GM23248 (cell line): ENCODE measurements at regions not wholly inside any gene's neighbourhood (a gene's known extent, or its start where the extent isn't known, plus 50 kb on each side); places are given as distances from the start of the nearest gene placed in this dataset.

Source experiments
- DNase-seq: peaks from one replicate; pipeline ENCODE4 v3.0.0-alpha.2; 2015
- H2AFZ ChIP-seq: fragments of 200-600 bp; sonication (generic); 2 replicates; pipeline ENCODE4 v1.6.1; 2016; ENCODE audit warnings: antibody characterized with exemption
- H3F3A ChIP-seq: fragments of 200-600 bp; sonication (generic); 2 replicates; pipeline ENCODE4 v1.6.1; 2016; ENCODE audit warnings: mild to moderate bottlenecking, antibody characterized with exemption, mixed run types; ENCODE audit not compliant: insufficient read depth
- H3K27ac ChIP-seq: fragments of 200-600 bp; sonication (generic); 2 replicates; pipeline ENCODE4 v1.5.1; 2016; ENCODE audit warnings: mild to moderate bottlenecking
- H3K27me3 ChIP-seq: fragments of 200-600 bp; sonication (generic); replicated peaks from 2 replicates; pipeline ENCODE4 v1.6.1; 2016; ENCODE audit warnings: mild to moderate bottlenecking; ENCODE audit not compliant: insufficient read depth
- H3K36me3 ChIP-seq: fragments of 200-600 bp; sonication (generic); 2 replicates; pipeline ENCODE4 v1.6.1; 2016; ENCODE audit warnings: low read depth, mild to moderate bottlenecking
- H3K4me1 ChIP-seq: fragments of 200-600 bp; sonication (generic); 2 replicates; pipeline ENCODE4 v1.6.1; 2016; ENCODE audit warnings: mild to moderate bottlenecking; ENCODE audit not compliant: insufficient read depth
- H3K4me2 ChIP-seq: fragments of 200-600 bp; sonication (generic); one replicate; pipeline ENCODE4 v1.6.1; 2016; ENCODE audit warnings: mild to moderate bottlenecking; ENCODE audit not compliant: unreplicated experiment
- H3K4me3 ChIP-seq: fragments of 200-600 bp; sonication (generic); 2 replicates; pipeline ENCODE4 v1.5.1; 2016; ENCODE audit warnings: mild to moderate bottlenecking
- H3K79me2 ChIP-seq: fragments of 200-600 bp; sonication (generic); 2 replicates; pipeline ENCODE4 v1.6.1; 2016; ENCODE audit warnings: mild to moderate bottlenecking; ENCODE audit not compliant: insufficient read depth
- H3K9ac ChIP-seq: fragments of 200-600 bp; sonication (generic); 2 replicates; pipeline ENCODE4 v1.6.1; 2016; ENCODE audit warnings: mild to moderate bottlenecking
- H3K9me2 ChIP-seq: fragments of 200-600 bp; sonication (generic); 2 replicates; pipeline ENCODE4 v1.6.1; 2016; ENCODE audit warnings: mixed run types, mild to moderate bottlenecking, moderate library complexity; ENCODE audit not compliant: insufficient read depth
- H3K9me3 ChIP-seq: fragments of 200-600 bp; sonication (generic); one replicate; pipeline ENCODE4 v1.6.1; 2017; ENCODE audit warnings: low read depth
- H4K20me1 ChIP-seq: fragments of 200-600 bp; sonication (generic); 2 replicates; pipeline ENCODE4 v1.6.0; 2016; ENCODE audit not compliant: insufficient read depth
- EZH2 ChIP-seq: fragments of 200-600 bp; sonication (generic); IDR thresholded peaks from 2 replicates; pipeline ENCODE4 v1.6.1; 2018; ENCODE audit warnings: antibody characterized with exemption, mild to moderate bottlenecking; ENCODE audit not compliant: insufficient read depth, poor library complexity, severe bottlenecking
- EZH2phosphoT487 ChIP-seq: fragments of 200-600 bp; sonication (generic); IDR thresholded peaks from 2 replicates; pipeline ENCODE4 v1.6.1; 2018; ENCODE audit warnings: antibody characterized with exemption, moderate library complexity, mild to moderate bottlenecking, low read depth; ENCODE audit not compliant: insufficient read depth
- WGBS, 2 experiments: methylation state at CpG; one replicate each; pipeline ENCODE4 v1.1.6; 2015 to 2017; ENCODE audit warnings: low lambda C conversion rate in 2 of 2, low coverage in 1 of 2; ENCODE audit errors: missing lambda C conversion rate in 2 of 2; 5-methylcytosine and 5-hydroxymethylcytosine counted together
- in situ Hi-C: fragments of 300-500 bp; cut with MboI; formaldehyde crosslinking; loops from 2 replicates; pipeline ENCODE4 v1.15.0; 2020

DNA sequence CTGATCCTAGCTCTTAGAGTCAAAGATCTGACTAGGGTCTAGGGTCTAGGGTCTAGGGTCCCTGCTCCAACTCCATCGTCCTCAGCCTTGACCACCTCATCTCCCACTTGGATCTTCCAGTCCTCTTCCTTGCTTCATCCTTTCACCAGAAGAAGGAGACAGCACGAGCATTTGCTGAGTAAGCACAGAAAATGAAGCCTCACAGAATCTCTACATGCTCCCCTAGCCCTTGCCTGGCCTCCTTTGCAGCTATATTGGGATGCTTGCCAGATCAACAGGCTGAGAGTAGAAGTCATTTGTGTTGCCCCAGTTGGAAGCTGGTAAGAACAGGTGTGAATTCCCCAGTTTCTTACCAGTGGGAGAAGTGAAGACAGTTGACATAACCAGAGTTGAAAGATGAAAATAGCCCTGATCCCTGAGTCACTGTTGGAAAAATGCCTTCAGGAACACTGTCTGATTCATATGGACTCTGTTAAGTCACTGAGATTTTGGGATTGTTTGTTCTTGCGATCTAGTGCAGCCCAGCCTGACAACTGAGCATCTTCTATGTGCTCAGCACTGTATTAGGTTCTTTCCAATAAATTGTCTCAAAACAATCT is 552.5 kb downstream of the INSC start:
- H3K4me2 ChIP-seq = no peak overlapping the region
- no peak overlapping the region for H3K4me3 ChIP-seq
- no peaks in the 10 kb centered on the region for H3F3A ChIP-seq
- TF ChIP-seq EZH2phosphoT487 (no peak), EZH2 (no peak)
- H3K9ac ChIP-seq = no peak overlapping the region
- no peaks in the 10 kb centered on the region for H4K20me1 ChIP-seq
- DNase-seq = no peak
- H3K79me2 ChIP-seq = no peaks in the 10 kb centered on the region
- no peak overlapping the region for H3K27ac ChIP-seq
- no peaks in the 10 kb centered on the region for H3K9me2 ChIP-seq
- H2AFZ ChIP-seq = no peak overlapping the region
- H3K9me3 ChIP-seq = no peaks in the 10 kb centered on the region
- no peaks in the 10 kb centered on the region for H3K4me1 ChIP-seq
- H3K36me3 ChIP-seq = no peaks in the 10 kb centered on the region
- H3K27me3 ChIP-seq = peaks cover 6% of the 10 kb centered on the region; the same call in 1 of the 2 replicates
- WGBS, 2 experiments = 9 to 16% methylated on average over 3 of the region's 3 CpGs
- in situ Hi-C loops = no loop called here

DNA sequence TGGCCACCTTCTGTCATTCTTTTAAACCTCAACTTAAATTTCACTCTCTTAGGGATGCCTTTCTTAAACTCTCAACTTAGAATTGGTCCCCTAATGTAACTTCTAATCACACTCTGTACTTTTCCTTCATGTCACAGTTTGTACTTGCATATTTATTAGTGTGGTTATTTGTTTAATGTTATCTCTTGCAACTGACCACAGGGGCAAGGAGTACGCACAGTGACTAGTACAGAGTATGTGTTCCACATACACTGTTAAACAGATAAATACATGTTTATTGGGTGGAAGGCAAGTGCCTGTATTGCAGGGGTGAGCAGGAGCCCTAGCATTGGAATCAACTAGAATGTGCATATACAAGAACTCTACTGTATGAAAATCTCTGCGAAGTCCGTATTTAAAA is 554.0 kb downstream of the INSC start:
- H3K4me3 ChIP-seq = no peak overlapping the region
- H3K27ac ChIP-seq = no peak overlapping the region
- H4K20me1 ChIP-seq = no peaks in the 10 kb centered on the region
- no peaks in the 10 kb centered on the region for H3K36me3 ChIP-seq
- no peaks in the 10 kb centered on the region for H3K9me2 ChIP-seq
- H3K4me2 ChIP-seq = no peak overlapping the region
- DNase-seq = no peak
- in situ Hi-C loops = no loop called here
- H2AFZ ChIP-seq = no peak overlapping the region
- H3F3A ChIP-seq = no peaks in the 10 kb centered on the region
- TF ChIP-seq EZH2phosphoT487 = no peak
- no peak for TF ChIP-seq EZH2
- no peaks in the 10 kb centered on the region for H3K4me1 ChIP-seq
- no peaks in the 10 kb centered on the region for H3K27me3 ChIP-seq
- H3K9me3 ChIP-seq = no peaks in the 10 kb centered on the region
- 76 to 88% methylated on average over 3 of the region's 3 CpGs for WGBS, 2 experiments
- H3K79me2 ChIP-seq = no peaks in the 10 kb centered on the region
- no peak overlapping the region for H3K9ac ChIP-seq

GRCh38 chr11:15670520-15671070 is 555.9 kb downstream of the INSC start:
- H3K9ac ChIP-seq = no peak overlapping the region
- H3F3A ChIP-seq = no peaks in the 10 kb centered on the region
- no peak overlapping the region for H2AFZ ChIP-seq
- H3K27ac ChIP-seq = no peak overlapping the region
- no peaks in the 10 kb centered on the region for H4K20me1 ChIP-seq
- H3K36me3 ChIP-seq = no peaks in the 10 kb centered on the region
- WGBS, 2 experiments = 46 to 48% methylated on average over 12 of the region's 12 CpGs
- no peaks in the 10 kb centered on the region for H3K4me1 ChIP-seq
- no peaks in the 10 kb centered on the region for H3K9me3 ChIP-seq
- H3K4me3 ChIP-seq = no peak overlapping the region
- no peak for TF ChIP-seq EZH2phosphoT487
- TF ChIP-seq EZH2 = no peak
- in situ Hi-C loops = no loop called here
- no peak overlapping the region for H3K4me2 ChIP-seq
- H3K27me3 ChIP-seq = no peaks in the 10 kb centered on the region
- no peak for DNase-seq
- no peaks in the 10 kb centered on the region for H3K9me2 ChIP-seq
- H3K79me2 ChIP-seq = no peaks in the 10 kb centered on the region

- H3K79me2 ChIP-seq = no peaks in the 10 kb centered on the region
- no peaks in the 10 kb centered on the region for H3K36me3 ChIP-seq
- no peak overlapping the region for H3K9ac ChIP-seq
- H3K9me3 ChIP-seq = no peaks in the 10 kb centered on the region
- no peak overlapping the region for H3K4me2 ChIP-seq
- TF ChIP-seq EZH2phosphoT487 (no peak), EZH2 (no peak)
- no peaks in the 10 kb centered on the region for H3K4me1 ChIP-seq
- no peaks in the 10 kb centered on the region for H3F3A ChIP-seq
- H3K4me3 ChIP-seq = no peak overlapping the region
- no peaks in the 10 kb centered on the region for H3K9me2 ChIP-seq
- no peak overlapping the region for H2AFZ ChIP-seq
- in situ Hi-C loops = no loop called here
- DNase-seq = no peak
- H3K27ac ChIP-seq = no peak overlapping the region
- no peaks in the 10 kb centered on the region for H3K27me3 ChIP-seq
- no peaks in the 10 kb centered on the region for H4K20me1 ChIP-seq
Measured at GRCh38 chr11:15671216-15671615, 556.5 kb downstream of the INSC start.

DNA sequence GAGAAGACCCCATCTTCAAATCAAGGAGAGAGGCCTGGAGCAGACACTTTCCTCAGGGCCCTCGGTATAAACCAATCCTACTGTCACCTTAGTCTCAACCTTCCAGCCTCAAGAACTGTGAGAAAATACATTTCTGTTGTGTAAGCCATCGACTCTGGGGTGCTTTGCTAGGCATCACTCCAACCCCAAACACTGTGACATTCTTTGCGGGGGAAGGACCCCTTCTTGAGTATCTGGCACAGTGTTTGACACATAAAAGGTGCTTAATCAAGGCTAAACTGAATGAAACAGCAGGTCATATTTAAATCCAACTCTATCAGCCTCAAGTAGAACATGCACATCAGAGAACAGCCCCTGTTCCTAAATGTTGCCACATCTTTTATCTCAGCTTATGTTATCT is 558.1 kb downstream of the INSC start:
- no peak for TF ChIP-seq EZH2phosphoT487
- no peak for TF ChIP-seq EZH2
- H3K79me2 ChIP-seq = no peaks in the 10 kb centered on the region
- no peak for DNase-seq
- peaks cover 4% of the 10 kb centered on the region for H3K9me3 ChIP-seq
- 14 to 15% methylated on average over 3 of the region's 3 CpGs for WGBS, 2 experiments
- H3K9me2 ChIP-seq = no peaks in the 10 kb centered on the region
- no peak overlapping the region for H3K9ac ChIP-seq
- H3K4me3 ChIP-seq = no peak overlapping the region
- H3K4me2 ChIP-seq = no peak overlapping the region
- no peak overlapping the region for H2AFZ ChIP-seq
- H4K20me1 ChIP-seq = no peaks in the 10 kb centered on the region
- in situ Hi-C loops = no loop called here
- no peaks in the 10 kb centered on the region for H3K27me3 ChIP-seq
- H3K36me3 ChIP-seq = no peaks in the 10 kb centered on the region
- no peak overlapping the region for H3K27ac ChIP-seq
- H3F3A ChIP-seq = no peaks in the 10 kb centered on the region
- H3K4me1 ChIP-seq = no peaks in the 10 kb centered on the region
